Suprapubic skin (tissue), 3 donors: ENCODE measurements at regions not wholly inside any gene's neighbourhood (a gene's known extent, or its start where the extent isn't known, plus 50 kb on each side); places are given as distances from the start of the nearest gene placed in this dataset.

Experiments used
- EP300 ChIP-seq: sonication (generic); formaldehyde crosslinking; IDR thresholded peaks from one replicate; pipeline ENCODE4 v1.6.1; 2017; ENCODE audit warnings: antibody characterized with exemption
- TF ChIP-seq, protein P1 (sequence below), 2 donors: fragments of 200-600 bp in 1 of 2; fragments of 450-650 bp in 1 of 2; sonication (generic) in 1 of 2; IDR thresholded peaks; one replicate each; pipeline ENCODE4 v1.5.1; 2016 to 2019; ENCODE audit warnings: antibody characterized with exemption in 2 of 2, mild to moderate bottlenecking in 1 of 2, moderate library complexity in 1 of 2

DNA sequence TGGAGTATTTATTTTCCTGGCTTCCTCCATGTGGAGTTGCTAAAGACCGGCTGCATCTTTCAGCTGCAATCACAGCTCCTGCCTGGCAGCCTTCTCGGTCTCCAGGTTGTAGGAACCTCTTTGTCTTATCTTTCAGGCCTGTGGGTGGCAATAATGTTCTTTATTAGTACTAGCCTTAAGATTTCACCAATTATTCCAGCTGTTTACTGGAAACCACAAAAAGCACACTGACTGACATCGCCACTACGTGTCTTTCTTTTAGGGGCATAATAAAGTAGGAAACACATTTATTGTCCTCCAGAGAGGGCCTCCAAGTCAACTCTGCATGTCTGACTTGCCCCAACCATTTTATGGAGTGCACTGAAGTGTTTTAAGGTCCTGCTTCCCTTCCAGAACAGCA, 1116.5 kb upstream of the TMEM132C start:
- no peak for TF ChIP-seq EP300
- TF ChIP-seq, protein P1, sequence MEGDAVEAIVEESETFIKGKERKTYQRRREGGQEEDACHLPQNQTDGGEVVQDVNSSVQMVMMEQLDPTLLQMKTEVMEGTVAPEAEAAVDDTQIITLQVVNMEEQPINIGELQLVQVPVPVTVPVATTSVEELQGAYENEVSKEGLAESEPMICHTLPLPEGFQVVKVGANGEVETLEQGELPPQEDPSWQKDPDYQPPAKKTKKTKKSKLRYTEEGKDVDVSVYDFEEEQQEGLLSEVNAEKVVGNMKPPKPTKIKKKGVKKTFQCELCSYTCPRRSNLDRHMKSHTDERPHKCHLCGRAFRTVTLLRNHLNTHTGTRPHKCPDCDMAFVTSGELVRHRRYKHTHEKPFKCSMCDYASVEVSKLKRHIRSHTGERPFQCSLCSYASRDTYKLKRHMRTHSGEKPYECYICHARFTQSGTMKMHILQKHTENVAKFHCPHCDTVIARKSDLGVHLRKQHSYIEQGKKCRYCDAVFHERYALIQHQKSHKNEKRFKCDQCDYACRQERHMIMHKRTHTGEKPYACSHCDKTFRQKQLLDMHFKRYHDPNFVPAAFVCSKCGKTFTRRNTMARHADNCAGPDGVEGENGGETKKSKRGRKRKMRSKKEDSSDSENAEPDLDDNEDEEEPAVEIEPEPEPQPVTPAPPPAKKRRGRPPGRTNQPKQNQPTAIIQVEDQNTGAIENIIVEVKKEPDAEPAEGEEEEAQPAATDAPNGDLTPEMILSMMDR (IDR thresholded peaks at IDR 0.05) = no peak
